ENCODE measurements at regions not wholly inside any gene's neighbourhood (a gene's known extent, or its start where the extent isn't known, plus 50 kb on each side); places are given as distances from the start of the nearest gene placed in this dataset.
"Not testable (repeated sequence)": the region's sequence is repeated elsewhere in the genome, so short reads cannot be mapped to it uniquely, and the experiment has no call there.

GRCh38 chr21:23585419-23585818 is 2021.9 kb downstream of the MRPL39 start:
- no peaks in the 10 kb centered on the region for H3K36me3 ChIP-seq
- DNase-seq, result no peak
- H3K27me3 ChIP-seq (ENCODE audit: insufficient read depth, low read depth, severe bottlenecking), result no peaks in the 10 kb centered on the region
- no peak overlapping the region for H3K4me3 ChIP-seq (ENCODE audit: low read depth, low read length)
- TF ChIP-seq CTCF (IDR thresholded peaks at IDR 0.05; ENCODE audit: low read depth, low read length), result no peak
- no peak overlapping the region for H3K27ac ChIP-seq
- no peaks in the 10 kb centered on the region for H3K9me3 ChIP-seq (ENCODE audit: severe bottlenecking)

- no peak for DNase-seq
- no peak overlapping the region for H3K4me3 ChIP-seq (ENCODE audit: low read depth, low read length)
- no peaks in the 10 kb centered on the region for H3K36me3 ChIP-seq
- H3K27me3 ChIP-seq (ENCODE audit: insufficient read depth, low read depth, severe bottlenecking), result no peaks in the 10 kb centered on the region
- no peak overlapping the region for H3K27ac ChIP-seq
- TF ChIP-seq CTCF (IDR thresholded peaks at IDR 0.05; ENCODE audit: low read depth, low read length), result no peak
- no peaks in the 10 kb centered on the region for H3K9me3 ChIP-seq (ENCODE audit: severe bottlenecking)
These were observed 2027.7 kb downstream of the MRPL39 start for GRCh38 chr21:23579573-23579972.

- no peak for DNase-seq
- TF ChIP-seq CTCF (IDR thresholded peaks at IDR 0.05; ENCODE audit: low read depth, low read length), result no peak
- Histone ChIP-seq H3K36me3 (no peaks in the 10 kb centered on the region), H3K27ac (no peak overlapping the region), H3K27me3 (ENCODE audit: insufficient read depth, low read depth, severe bottlenecking) (no peaks in the 10 kb centered on the region), H3K4me3 (ENCODE audit: low read depth, low read length) (no peak overlapping the region), H3K9me3 (ENCODE audit: severe bottlenecking) (no peaks in the 10 kb centered on the region)
These were observed 2029.3 kb downstream of the MRPL39 start for GRCh38 chr21:23578027-23578426.

- DNase-seq, result no peak
- no peak for TF ChIP-seq CTCF (IDR thresholded peaks at IDR 0.05; ENCODE audit: low read depth, low read length)
- H3K9me3 ChIP-seq (ENCODE audit: severe bottlenecking), result no peaks in the 10 kb centered on the region
- H3K27ac ChIP-seq, result no peak overlapping the region
- H3K36me3 ChIP-seq, result no peaks in the 10 kb centered on the region
- H3K4me3 ChIP-seq (ENCODE audit: low read depth, low read length), result no peak overlapping the region
- no peaks in the 10 kb centered on the region for H3K27me3 ChIP-seq (ENCODE audit: insufficient read depth, low read depth, severe bottlenecking)
These were observed 2032.3 kb downstream of the MRPL39 start for GRCh38 chr21:23574932-23575331.

GRCh38 chr21:23548924-23549323 is 2058.4 kb downstream of the MRPL39 start:
- H3K9me3 ChIP-seq (ENCODE audit: severe bottlenecking); H3K4me3 ChIP-seq (ENCODE audit: low read depth, low read length); H3K27me3 ChIP-seq (ENCODE audit: insufficient read depth, low read depth, severe bottlenecking); H3K36me3 ChIP-seq; DNase-seq; H3K27ac ChIP-seq: not testable (repeated sequence)

GRCh38 chr21:23543333-23543732 is 2063.9 kb downstream of the MRPL39 start:
- DNase-seq, result no peak
- no peak for TF ChIP-seq CTCF (IDR thresholded peaks at IDR 0.05; ENCODE audit: low read depth, low read length)
- Histone ChIP-seq H3K4me3 (ENCODE audit: low read depth, low read length) (no peak overlapping the region), H3K27me3 (ENCODE audit: insufficient read depth, low read depth, severe bottlenecking) (no peaks in the 10 kb centered on the region), H3K9me3 (ENCODE audit: severe bottlenecking) (no peaks in the 10 kb centered on the region), H3K36me3 (no peaks in the 10 kb centered on the region), H3K27ac (no peak overlapping the region)

All from WERI-Rb-1 (cell line).